Activated effector memory CD4-positive, alpha-beta T cell treated with anti-CD3 and anti-CD28 coated beads, Interleukin-2, amount 50 U/mL, for 16 hours (primary cell): ENCODE measurements at regions not wholly inside any gene's neighbourhood (a gene's known extent, or its start where the extent isn't known, plus 50 kb on each side); places are given as distances from the start of the nearest gene placed in this dataset.

Source experiments
- DNase-seq: peaks from one replicate; pipeline ENCODE4 v3.0.0-alpha.2; 2020

DNA sequence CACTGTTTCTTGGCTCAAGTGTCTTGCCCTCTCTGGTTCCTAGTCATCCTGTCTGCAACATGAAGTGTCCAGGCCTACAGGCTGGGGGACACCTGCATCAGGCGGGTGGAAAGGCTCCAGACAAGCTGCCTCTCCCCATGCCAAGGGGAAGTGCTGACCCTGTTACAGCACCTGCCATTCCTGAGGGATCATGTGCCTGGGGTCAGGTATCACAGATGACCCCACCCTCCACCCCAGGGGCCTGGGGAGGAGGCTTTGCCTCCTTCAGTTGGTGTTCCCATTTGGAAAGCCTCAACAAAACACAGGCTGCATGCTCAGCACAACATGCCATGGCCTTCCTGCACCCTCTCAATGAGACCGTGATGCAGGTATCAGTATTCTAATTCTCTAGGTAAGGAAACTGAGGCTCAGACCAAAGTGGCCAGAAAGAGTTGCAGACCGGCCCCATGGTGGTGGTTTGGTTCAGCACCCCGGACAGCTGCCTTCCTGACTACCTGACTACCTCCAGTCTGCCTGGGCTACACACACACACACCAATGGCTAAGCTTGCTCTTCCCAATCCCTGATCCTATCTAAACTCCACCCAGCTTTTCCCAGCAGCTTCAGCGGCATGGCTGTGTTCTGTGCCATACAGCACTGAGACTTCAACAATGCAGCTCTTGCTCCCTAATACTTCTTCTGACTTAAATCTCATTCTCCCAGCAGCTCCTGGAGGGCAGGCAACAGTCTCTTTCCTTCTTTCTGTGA, 69.7 kb upstream of the LINGO1 start:
- DNase-seq, result no peak

DNA sequence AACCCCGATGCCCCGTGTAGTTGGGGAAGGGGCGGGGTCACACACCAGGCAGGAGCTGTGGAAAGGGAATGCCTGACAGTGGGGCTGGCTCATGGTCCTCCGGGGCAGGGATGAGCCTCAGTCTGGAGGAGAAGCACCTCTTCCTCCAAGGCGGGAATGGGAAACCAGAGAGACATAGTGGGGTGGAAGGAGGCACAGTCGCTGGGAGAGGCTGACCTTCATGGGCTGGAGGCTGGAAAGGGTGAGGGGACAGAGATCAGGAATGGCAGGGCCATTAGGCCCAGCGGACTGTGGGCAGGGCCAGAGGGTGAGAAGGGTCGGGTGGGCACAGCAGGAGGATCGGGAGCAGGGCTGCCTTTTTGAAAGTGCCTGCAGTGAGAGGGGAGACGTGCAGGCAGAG, 65.8 kb upstream of the LINGO1 start:
- DNase-seq, result no peak

DNA sequence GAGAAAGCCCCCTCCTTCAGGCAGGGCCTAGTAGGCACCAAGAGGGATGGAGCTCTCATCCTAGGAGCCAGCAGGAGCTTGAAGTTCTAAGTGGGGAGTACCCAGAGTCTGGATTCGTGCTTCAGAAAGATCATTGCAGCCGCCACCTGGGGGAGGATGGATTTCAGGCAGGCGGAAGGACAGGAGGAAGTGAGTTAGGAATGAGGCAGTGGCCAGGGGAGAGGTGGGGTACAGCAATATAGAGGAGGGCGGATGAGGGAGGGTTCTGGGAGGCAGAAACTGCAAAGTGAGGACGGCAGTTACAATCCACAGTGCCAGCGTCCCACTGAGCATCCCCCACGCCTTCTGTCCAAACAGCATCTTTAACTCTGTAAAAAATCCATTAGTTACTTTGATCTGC, 65.2 kb upstream of the LINGO1 start:
- DNase-seq, result no peak

DNA sequence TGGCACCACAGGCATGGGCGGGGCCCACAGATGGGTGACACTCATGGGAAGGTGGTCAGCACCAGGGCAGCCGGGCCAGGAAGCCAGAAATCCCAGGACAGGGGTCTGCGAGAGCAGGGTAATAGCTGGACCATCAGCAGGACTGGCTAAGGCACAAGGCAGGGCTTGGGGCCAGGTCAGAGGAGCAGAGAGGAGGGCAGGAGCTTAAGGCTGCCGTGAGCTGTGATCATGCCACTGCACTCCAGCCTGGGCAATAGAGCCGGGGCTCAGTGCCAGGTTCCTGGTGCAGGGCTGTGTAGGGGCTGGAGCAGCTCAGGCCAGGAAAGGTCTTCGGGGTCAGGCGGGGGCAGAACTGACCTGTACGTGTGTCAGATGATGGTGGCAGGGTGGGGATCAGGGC, 64.2 kb upstream of the LINGO1 start:
- no peak for DNase-seq

DNA sequence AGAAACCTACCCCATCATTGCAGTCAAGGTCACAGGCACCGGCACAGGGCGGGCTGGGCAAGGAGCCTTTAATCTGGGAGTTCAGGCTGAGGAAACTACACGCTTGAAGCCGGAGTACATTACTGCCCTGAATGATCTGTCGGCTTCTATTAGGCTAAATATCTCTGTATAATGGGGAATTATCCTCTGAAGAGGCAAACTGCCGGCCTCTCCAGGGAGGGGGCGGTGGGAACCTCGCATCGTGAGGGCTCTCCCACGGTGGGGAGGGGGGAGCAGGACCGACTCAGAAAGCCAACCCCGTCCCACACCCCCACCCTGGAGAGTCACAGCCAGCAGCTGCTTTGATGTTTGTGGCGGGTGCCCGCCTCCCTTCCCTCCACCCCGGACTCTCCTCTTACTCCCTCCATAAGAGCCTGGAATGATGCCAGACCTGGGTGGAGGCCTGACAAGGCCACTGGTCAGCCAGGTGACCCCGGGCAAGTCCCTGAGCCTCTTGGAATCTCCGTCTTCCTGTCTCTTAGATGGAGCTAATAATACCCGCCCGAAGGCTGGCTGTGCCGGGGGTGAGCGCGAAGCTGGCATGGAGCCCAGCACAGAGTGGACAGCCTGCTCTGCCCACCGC, 63.4 kb upstream of the LINGO1 start:
- DNase-seq, result no peak

DNA sequence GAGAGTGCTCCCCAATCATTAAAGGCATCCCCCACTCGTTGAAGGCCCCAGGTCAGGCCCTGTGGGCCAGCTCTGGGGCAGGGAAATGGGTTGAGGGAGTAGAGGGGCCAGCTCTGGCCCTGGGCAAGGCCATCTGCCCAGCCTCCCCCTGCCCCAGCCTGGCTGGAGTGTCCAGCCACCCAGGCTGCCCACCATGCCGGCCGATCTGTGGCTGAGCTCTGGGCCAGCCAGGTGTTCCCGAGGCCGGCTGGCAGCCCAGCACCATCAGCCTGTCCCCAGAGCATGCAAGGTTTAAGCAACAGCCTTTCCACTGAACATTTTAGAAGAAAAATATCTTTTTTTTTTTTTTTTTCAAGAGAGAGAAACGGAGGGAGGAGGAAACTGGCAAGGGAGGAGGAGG, 62.8 kb upstream of the LINGO1 start:
- DNase-seq, result no peak

DNA sequence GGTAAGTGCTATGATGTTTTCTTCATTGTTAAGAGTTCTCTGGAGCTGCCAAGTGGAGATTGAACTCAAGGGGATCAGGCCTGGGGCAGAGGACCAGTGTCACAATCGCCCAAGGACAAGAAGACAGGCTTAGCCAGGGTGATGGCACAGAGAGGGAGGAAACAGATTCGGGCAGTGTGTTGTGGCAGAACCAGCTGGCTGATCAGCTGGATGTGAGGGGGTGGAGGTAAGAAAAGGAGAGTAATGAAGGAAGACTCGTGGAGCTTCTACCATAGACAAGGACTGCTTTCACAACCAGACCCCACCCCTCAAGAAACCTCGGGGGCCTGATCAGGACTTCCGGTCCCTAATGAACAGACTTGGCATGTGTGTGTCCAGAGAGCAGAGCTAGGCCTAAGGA, 60.9 kb upstream of the LINGO1 start:
- DNase-seq, result no peak

DNA sequence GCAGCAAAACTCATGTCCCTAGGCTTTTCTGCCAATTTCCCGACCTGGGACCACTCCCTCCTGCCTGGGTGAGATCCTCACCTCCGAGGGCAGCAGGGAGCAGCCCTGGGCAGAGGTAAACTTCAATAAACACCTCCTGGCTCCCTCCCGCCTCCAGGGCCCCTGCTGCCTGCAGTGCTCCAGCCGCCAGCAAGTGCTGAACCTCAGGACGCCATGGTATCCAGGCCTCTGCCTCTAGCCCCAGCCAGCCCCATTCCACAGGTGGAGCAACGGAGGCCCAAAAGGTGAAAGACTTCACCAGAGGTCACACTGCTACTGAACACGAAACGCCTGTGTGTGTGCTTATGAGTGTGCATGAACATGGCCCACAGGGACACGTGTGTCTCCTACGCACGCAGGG, 59.9 kb upstream of the LINGO1 start:
- DNase-seq, result no peak

DNA sequence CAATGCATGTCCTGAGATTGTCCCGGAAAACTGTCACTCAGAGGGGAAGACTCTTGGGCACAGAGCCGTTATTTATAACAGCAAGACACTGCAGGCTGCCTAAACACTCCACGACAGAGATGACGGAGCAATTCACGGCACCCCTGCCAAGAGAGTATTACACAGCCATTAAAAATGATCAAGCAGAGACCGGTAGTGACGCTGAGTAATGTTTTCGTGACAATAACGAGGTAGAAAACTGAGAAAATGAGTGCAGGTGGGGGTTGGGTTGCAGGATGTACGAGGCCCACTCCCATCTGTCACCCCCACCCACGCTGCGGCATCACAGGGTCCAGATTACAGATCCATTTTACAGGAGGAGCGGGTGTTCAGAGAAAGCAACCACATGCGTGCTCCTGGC, 58.9 kb upstream of the LINGO1 start:
- DNase-seq, result no peak

DNA sequence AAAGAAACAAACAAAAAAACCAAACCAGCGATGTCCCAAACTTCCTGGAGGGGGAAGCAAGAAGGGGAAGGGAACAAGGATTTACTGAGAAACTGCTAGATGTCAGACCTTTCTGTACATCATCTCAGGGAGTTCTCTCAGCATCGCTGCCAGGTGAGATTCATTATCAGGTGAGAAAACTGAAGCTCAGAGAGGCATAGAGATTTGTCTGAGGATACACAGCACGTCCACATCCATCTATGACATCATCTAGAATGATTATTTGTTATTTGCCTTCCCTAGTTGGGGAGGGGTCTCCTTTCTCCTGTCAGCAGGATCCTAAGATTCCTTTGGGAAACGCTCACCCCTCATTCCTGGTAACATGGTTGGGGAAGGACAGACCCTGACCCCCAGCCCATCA, 57.1 kb upstream of the LINGO1 start:
- DNase-seq, result no peak

DNA sequence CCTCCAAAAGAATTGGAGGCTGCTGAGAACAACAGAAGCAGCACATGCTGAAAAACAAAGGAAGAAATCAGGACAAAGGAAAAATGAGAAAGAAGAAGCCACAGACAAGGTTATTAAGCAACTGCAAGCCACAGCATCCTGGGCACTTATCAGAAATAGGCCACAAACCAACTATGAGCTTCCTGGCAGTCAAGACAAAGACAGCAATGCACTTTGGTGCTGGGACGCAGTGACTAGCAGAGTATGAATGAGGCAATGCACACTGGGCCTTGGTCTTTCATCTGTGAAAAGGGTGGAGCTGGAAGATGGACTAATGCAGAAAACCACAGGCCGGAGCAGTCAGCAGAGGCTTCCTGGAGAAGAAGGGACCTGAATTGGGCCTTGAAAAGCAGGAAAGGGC, 56.0 kb upstream of the LINGO1 start:
- no peak for DNase-seq

DNA sequence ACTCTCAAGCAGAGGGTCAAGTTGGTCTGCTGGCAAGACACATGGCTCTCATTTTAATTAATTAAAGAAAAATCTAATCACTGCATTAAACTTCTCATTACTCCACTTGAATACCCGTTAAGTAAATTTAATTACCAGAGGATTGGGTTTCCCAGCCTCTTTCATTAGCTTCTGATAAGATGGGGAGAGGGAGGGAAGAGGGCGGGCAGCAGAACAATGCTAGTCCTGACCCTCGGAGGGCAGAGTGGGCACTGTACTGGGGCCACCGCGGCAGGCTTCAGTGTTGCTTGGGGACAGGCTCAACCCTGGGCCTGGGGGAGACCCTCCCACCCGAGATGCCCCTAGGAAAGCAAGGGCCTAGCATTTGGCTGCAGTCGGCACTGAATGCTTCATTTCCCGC, 55.6 kb upstream of the LINGO1 start:
- no peak for DNase-seq

DNA sequence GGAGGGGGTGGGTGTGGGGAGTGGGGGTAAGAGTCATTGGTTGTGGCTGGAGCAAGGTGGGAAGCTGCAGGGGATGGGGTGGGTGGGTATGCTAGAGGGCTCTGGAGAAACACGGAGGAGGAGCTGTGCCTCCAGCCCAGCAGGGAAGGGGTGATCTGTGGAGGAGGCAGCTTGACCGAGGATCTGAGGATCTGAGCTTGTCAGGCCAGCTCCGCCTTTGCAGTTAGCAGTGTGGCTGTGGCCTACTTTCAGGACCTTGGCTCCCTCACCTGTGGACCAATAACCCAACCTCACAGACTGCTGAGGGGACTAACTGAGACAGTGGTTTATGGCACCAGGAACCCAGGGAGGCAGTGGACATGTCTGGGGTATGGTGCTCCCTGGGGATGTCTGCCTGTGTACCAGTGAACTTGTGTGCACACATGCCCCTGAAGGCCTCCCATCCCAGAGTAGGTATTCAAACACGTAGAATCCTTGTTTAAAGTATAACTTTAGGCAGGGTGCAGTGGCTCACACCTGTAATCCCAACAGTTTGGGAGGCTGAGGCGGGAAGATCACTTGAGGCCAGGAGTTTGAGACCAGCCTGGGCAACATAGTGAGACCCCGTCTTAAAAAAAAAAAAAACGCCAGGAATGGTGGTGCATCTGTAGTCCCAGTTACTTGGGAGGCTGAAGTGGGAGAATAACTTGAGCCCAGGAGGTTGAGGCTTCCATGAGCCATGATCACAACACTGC, 52.5 kb upstream of the LINGO1 start:
- no peak for DNase-seq

DNA sequence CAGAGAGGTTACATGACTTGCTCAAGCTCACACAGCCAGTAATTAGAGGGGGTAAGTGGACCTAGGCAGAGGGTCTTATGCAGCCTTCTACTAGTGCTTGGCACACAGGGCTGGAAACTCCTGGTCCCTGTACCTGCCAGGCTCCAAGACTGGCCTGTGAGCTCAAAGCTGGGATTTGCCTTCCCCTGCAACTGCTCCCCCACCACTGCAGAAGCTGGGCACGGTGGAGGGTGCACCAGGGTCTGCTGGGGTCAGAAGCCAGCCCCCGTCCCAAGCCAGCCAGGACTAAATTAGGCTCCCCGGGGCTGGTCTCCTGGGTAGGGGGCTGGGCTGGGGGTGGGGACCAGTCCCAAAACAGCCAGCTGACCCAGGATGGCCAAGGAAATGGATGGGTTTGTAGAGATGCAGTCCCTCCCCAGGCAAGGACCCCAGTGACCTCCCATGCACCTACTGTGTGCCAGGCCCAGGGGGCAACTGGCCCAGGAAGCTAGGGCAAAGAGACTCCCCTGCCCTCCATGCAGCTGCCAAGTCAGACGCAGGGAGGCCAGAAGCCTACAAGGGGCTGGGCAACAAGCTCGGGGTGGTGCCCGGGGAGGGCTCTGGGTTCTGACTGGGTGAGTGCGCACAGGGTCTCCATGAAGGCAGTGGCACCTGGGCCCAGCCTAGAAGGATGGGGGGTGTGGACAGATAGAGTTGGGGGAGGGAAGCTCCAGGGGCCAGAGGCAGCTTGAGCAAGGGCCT, 51.8 kb upstream of the LINGO1 start:
- no peak for DNase-seq

DNA sequence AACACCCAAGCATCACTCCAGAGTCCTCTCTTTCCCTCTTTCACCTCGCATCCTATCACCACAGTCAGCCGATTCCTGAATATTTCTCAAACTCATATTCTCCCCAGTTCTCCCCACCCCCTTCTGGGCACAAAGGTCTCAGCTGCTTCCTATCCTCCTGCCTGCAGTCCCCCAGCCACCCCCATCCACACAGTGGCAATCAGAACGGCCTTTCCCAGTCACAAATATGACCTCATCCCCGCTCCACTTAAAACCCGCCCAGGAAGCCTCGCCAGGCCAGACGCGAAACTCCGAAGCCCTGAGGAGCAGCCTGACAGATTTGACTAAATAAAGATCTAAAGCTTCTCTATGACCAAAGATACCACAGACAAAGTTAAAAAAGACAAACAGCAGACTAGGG, 49.9 kb upstream of the LINGO1 start:
- no peak for DNase-seq
